Ectodermal cell (in vitro differentiated cells): ENCODE measurements at regions not wholly inside any gene's neighbourhood (a gene's known extent, or its start where the extent isn't known, plus 50 kb on each side); places are given as distances from the start of the nearest gene placed in this dataset.

ENCODE experiments used
- H3K27ac ChIP-seq: 2 replicates; pipeline ENCODE4 v1.7.0; 2013; ENCODE audit warnings: mild to moderate bottlenecking, low read depth, low read length; ENCODE audit not compliant: insufficient read depth, poor library complexity, severe bottlenecking
- H3K27me3 ChIP-seq: 2 replicates; pipeline ENCODE4 v1.7.0; 2013; ENCODE audit warnings: mild to moderate bottlenecking, low read length; ENCODE audit not compliant: insufficient read depth, control insufficient read depth, poor library complexity, severe bottlenecking
- H3K36me3 ChIP-seq: one replicate; pipeline ENCODE4 v1.7.0; 2013; ENCODE audit warnings: low read length; ENCODE audit not compliant: control insufficient read depth, insufficient read depth
- H3K4me1 ChIP-seq: one replicate; pipeline ENCODE4 v1.7.0; 2013; ENCODE audit warnings: low read length; ENCODE audit not compliant: control insufficient read depth, insufficient read depth
- H3K4me3 ChIP-seq: 2 replicates; pipeline ENCODE4 v1.7.0; 2013; ENCODE audit warnings: low read depth, low read length, control low read depth; ENCODE audit not compliant: insufficient read depth
- H3K9me3 ChIP-seq: 2 replicates; pipeline ENCODE4 v1.7.0; 2013; ENCODE audit warnings: mild to moderate bottlenecking, low read length, moderate library complexity; ENCODE audit not compliant: control insufficient read depth
- WGBS, 2 experiments: methylation state at CpG; one replicate each; pipeline ENCODE4 v1.1.7; 2013; ENCODE audit warnings: missing lambda C conversion rate in 2 of 2; 5-methylcytosine and 5-hydroxymethylcytosine counted together

DNA sequence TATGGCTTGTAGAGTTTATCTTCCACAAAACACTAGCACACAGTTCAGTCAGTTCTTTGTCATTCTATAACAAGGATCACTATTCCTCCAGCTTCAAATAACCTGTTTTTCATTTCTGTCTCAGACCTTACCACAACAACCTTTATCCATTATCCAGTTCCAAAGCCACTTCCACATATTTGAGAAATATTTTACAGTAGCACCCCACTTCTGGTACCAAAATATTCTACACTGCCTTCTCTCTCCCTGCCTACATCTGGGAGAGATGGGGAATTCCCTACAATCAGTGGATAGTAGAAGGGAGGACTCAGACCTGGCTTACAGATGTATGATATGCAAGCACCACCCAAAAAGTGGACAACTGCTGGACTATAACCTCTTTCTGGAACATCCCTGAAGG lies 651.4 kb downstream of the ADGRL2 start:
- H3K4me3 ChIP-seq: no peak overlapping the region
- no peaks in the 10 kb centered on the region for H3K27me3 ChIP-seq
- no peaks in the 10 kb centered on the region for H3K9me3 ChIP-seq
- no peaks in the 10 kb centered on the region for H3K4me1 ChIP-seq
- no peaks in the 10 kb centered on the region for H3K36me3 ChIP-seq
- H3K27ac ChIP-seq: no peak overlapping the region

- Histone ChIP-seq H3K27ac (no peak overlapping the region), H3K36me3 (no peaks in the 10 kb centered on the region), H3K27me3 (no peaks in the 10 kb centered on the region), H3K4me3 (no peak overlapping the region), H3K9me3 (no peaks in the 10 kb centered on the region), H3K4me1 (no peaks in the 10 kb centered on the region)
- 93 to 94% methylated on average over 2 of the region's 2 CpGs for WGBS, 2 experiments
These were observed 650.5 kb downstream of the ADGRL2 start for GRCh38 chr1:82451191-82451590.

- no peaks in the 10 kb centered on the region for H3K27me3 ChIP-seq
- WGBS, 2 experiments: 72 to 78% methylated on average over 3 to 4 of the region's 4 CpGs
- no peaks in the 10 kb centered on the region for H3K36me3 ChIP-seq
- no peaks in the 10 kb centered on the region for H3K9me3 ChIP-seq
- no peak overlapping the region for H3K4me3 ChIP-seq
- no peak overlapping the region for H3K27ac ChIP-seq
- no peaks in the 10 kb centered on the region for H3K4me1 ChIP-seq
These were observed 648.8 kb downstream of the ADGRL2 start for GRCh38 chr1:82449506-82450057.

DNA sequence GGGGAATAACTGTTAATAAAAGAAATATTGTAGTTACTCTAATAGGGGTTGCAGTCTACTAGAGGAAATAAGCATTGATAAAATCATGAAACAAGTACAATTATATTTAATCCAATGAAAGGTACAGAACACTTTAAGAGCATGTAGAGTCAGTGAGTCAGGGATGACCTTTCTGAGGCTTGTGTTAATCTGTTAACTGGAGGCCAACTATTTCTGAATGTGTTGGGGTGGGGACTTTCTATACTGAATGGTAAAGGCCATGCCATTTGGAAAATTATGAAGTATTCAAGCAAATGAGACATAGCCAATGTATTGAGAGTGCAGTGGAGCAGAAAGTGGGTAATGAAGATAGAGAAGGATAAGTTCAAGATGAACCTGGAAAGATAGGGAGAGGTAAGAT lies 646.2 kb downstream of the ADGRL2 start:
- Histone ChIP-seq H3K36me3 (no peaks in the 10 kb centered on the region), H3K27ac (no peak overlapping the region), H3K27me3 (no peaks in the 10 kb centered on the region), H3K4me1 (no peaks in the 10 kb centered on the region), H3K4me3 (no peak overlapping the region), H3K9me3 (no peaks in the 10 kb centered on the region)

GRCh38 chr1:82446236-82446635 lies 645.5 kb downstream of the ADGRL2 start:
- no peaks in the 10 kb centered on the region for H3K9me3 ChIP-seq
- H3K36me3 ChIP-seq: no peaks in the 10 kb centered on the region
- WGBS, 2 experiments: 94 to 95% methylated on average over 1 to 2 of the region's 2 CpGs
- no peak overlapping the region for H3K27ac ChIP-seq
- no peaks in the 10 kb centered on the region for H3K4me1 ChIP-seq
- no peaks in the 10 kb centered on the region for H3K27me3 ChIP-seq
- H3K4me3 ChIP-seq: no peak overlapping the region

- WGBS, 2 experiments: 91 to 100% methylated on average over 3 of the region's 3 CpGs
- no peaks in the 10 kb centered on the region for H3K4me1 ChIP-seq
- no peaks in the 10 kb centered on the region for H3K9me3 ChIP-seq
- no peak overlapping the region for H3K4me3 ChIP-seq
- H3K36me3 ChIP-seq: no peaks in the 10 kb centered on the region
- H3K27ac ChIP-seq: no peak overlapping the region
- H3K27me3 ChIP-seq: no peaks in the 10 kb centered on the region
These were observed 645.1 kb downstream of the ADGRL2 start for GRCh38 chr1:82445827-82446226.

GRCh38 chr1:82445132-82445531 lies 644.4 kb downstream of the ADGRL2 start:
- WGBS, 2 experiments: 99 to 100% methylated on average over 1 to 3 of the region's 3 CpGs
- Histone ChIP-seq H3K4me1 (no peaks in the 10 kb centered on the region), H3K9me3 (no peaks in the 10 kb centered on the region), H3K4me3 (no peak overlapping the region), H3K36me3 (no peaks in the 10 kb centered on the region), H3K27me3 (no peaks in the 10 kb centered on the region), H3K27ac (no peak overlapping the region)

DNA sequence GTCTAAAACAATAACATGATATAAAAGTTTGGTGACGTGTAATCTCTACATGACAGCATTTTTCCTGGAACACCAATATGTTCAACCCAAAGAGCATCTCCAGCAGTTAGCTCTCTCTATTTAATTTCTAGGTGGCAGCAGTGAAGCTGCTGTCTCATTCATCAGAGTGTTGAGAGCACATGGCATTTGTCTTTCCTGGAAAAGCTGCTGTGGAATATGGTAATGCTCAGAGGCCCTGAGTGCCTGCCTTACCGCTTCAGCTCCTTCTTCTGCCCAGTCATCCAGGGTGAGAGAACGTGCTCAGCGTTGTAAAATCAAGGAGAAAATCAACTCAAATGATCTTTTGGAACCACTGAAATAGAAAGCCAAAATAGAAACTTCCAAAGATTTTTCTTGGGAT lies 640.7 kb downstream of the ADGRL2 start:
- no peaks in the 10 kb centered on the region for H3K36me3 ChIP-seq
- no peaks in the 10 kb centered on the region for H3K27me3 ChIP-seq
- no peak overlapping the region for H3K27ac ChIP-seq
- no peaks in the 10 kb centered on the region for H3K9me3 ChIP-seq
- no peak overlapping the region for H3K4me3 ChIP-seq
- 88 to 90% methylated on average over 3 to 4 of the region's 4 CpGs for WGBS, 2 experiments
- no peaks in the 10 kb centered on the region for H3K4me1 ChIP-seq

GRCh38 chr1:82423174-82423815 lies 622.6 kb downstream of the ADGRL2 start:
- Histone ChIP-seq H3K36me3 (no peaks in the 10 kb centered on the region), H3K9me3 (no peaks in the 10 kb centered on the region), H3K4me3 (no peak overlapping the region), H3K27ac (no peak overlapping the region), H3K27me3 (no peaks in the 10 kb centered on the region), H3K4me1 (no peaks in the 10 kb centered on the region)

- Histone ChIP-seq H3K9me3 (no peaks in the 10 kb centered on the region), H3K4me1 (no peaks in the 10 kb centered on the region), H3K4me3 (no peak overlapping the region), H3K27ac (no peak overlapping the region), H3K36me3 (no peaks in the 10 kb centered on the region), H3K27me3 (no peaks in the 10 kb centered on the region)
- WGBS, 2 experiments: 98 to 100% methylated on average over 2 of the region's 2 CpGs
These were observed 621.0 kb downstream of the ADGRL2 start for GRCh38 chr1:82421782-82422181.

DNA sequence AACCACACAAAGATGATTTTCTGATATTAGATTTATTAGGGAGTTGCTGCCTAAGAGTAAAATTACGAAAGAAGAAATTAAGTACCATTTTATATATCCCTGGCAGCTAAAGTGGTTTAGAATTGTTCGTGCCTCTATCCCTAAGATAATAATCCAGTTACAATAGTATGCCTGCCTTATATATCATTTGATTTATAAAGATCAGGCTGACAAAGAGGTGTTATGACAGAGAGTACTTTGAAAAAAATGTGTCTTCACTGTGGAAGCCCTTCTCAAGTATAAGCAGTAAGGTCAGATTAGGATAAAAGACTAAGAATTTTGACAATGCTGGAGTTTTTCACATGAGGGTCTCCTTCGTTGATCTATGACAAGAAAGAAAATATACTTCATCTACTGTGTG lies 619.9 kb downstream of the ADGRL2 start:
- Histone ChIP-seq H3K4me3 (no peak overlapping the region), H3K4me1 (no peaks in the 10 kb centered on the region), H3K36me3 (no peaks in the 10 kb centered on the region), H3K27me3 (no peaks in the 10 kb centered on the region), H3K27ac (no peak overlapping the region), H3K9me3 (no peaks in the 10 kb centered on the region)
- 90 to 100% methylated on average over 2 to 3 of the region's 3 CpGs for WGBS, 2 experiments
